PC-3 (cell line): ENCODE measurements at regions not wholly inside any gene's neighbourhood (a gene's known extent, or its start where the extent isn't known, plus 50 kb on each side); places are given as distances from the start of the nearest gene placed in this dataset.
"Not testable (repeated sequence)": the region's sequence is repeated elsewhere in the genome, so short reads cannot be mapped to it uniquely, and the experiment has no call there.

ENCODE experiments used
- ATAC-seq: fragments of 200-7000 bp; cut with Tn5 transposase; 2 replicates; pipeline ENCODE4 v1.9.1; 2020; ENCODE audit warnings: mild to moderate bottlenecking, moderate library complexity
- BruUV-seq: library from RNA; stranded (reverse); fragments of 400-500 nt; replicated peaks from 2 replicates; lab custom pipeline; 2021; lab: Mats Ljungman, UMichigan
- CTCF ChIA-PET: fragments of 300-600 bp; sonication (Branson Sonifier 250); formaldehyde crosslinking; loops from one replicate; lab custom pipeline; 2022; ENCODE audit warnings: antibody characterized with exemption; lab: Charles Lee
- POLR2A ChIA-PET: fragments of 300-600 bp; sonication (Branson Sonifier 250); formaldehyde crosslinking; loops from one replicate; lab custom pipeline; 2022; ENCODE audit warnings: antibody characterized with exemption; ENCODE audit not compliant: unreplicated experiment; lab: Charles Lee
- DNase-seq: peaks from one replicate; pipeline ENCODE4 v3.0.0-alpha.2; 2015
- H2AFZ ChIP-seq: fragments of 300-600 bp; sonication (generic); 2 replicates; pipeline ENCODE4 v1.6.0; 2016; ENCODE audit warnings: antibody characterized with exemption, low read length
- H3F3A ChIP-seq: fragments of 300-600 bp; sonication (generic); one replicate; pipeline ENCODE4 v1.6.0; 2017; ENCODE audit warnings: antibody characterized with exemption, low read length, control low read depth, mild to moderate bottlenecking; ENCODE audit not compliant: unreplicated experiment
- H3K27ac ChIP-seq: fragments of 300-600 bp; sonication (generic); 2 replicates; pipeline ENCODE4 v1.5.1; 2016; ENCODE audit warnings: mild to moderate bottlenecking, low read length
- H3K27me3 ChIP-seq: fragments of 300-600 bp; sonication (generic); 2 replicates; pipeline ENCODE4 v1.6.1; 2016; ENCODE audit warnings: low read length, mixed read lengths
- H3K36me3 ChIP-seq: fragments of 300-600 bp; sonication (generic); 2 replicates; pipeline ENCODE4 v1.6.1; 2016; ENCODE audit warnings: low read depth, mixed run types, low read length, mixed read lengths
- H3K4me1 ChIP-seq: fragments of 300-600 bp; sonication (generic); 2 replicates; pipeline ENCODE4 v1.5.1; 2016; ENCODE audit warnings: low read length; ENCODE audit not compliant: insufficient read depth
- H3K4me2 ChIP-seq: fragments of 300-600 bp; sonication (generic); 2 replicates; pipeline ENCODE4 v1.6.0; 2016; ENCODE audit warnings: low read length
- H3K4me3 ChIP-seq: fragments of 300-600 bp; sonication (generic); 2 replicates; pipeline ENCODE4 v1.5.1; 2016; ENCODE audit warnings: mild to moderate bottlenecking, low read length, mixed read lengths
- H3K79me2 ChIP-seq: fragments of 300-600 bp; sonication (generic); 2 replicates; pipeline ENCODE4 v1.6.1; 2017; ENCODE audit warnings: low read length, mixed read lengths
- H3K9ac ChIP-seq: fragments of 300-600 bp; sonication (generic); 2 replicates; pipeline ENCODE4 v1.6.0; 2016; ENCODE audit warnings: mild to moderate bottlenecking, low read length
- H3K9me2 ChIP-seq: fragments of 300-600 bp; sonication (generic); replicated peaks from 2 replicates; pipeline ENCODE4 v1.6.1; 2016; ENCODE audit warnings: mixed run types, low read length, mixed read lengths
- H3K9me3 ChIP-seq: fragments of 300-600 bp; sonication (generic); 2 replicates; pipeline ENCODE4 v1.6.1; 2016; ENCODE audit warnings: low read length, mixed read lengths
- H4K20me1 ChIP-seq: fragments of 300-600 bp; sonication (generic); 2 replicates; pipeline ENCODE4 v1.6.1; 2016; ENCODE audit warnings: low read length, mixed read lengths
- EZH2 ChIP-seq: fragments of 300-600 bp; sonication (generic); IDR thresholded peaks from one replicate; pipeline ENCODE4 v1.6.1; 2017; ENCODE audit warnings: antibody characterized with exemption, mild to moderate bottlenecking, low read length; ENCODE audit not compliant: unreplicated experiment
- EZH2phosphoT487 ChIP-seq: fragments of 300-600 bp; sonication (generic); IDR thresholded peaks from 2 replicates; pipeline ENCODE4 v1.6.1; 2018; ENCODE audit warnings: mild to moderate bottlenecking, antibody characterized with exemption, low read length, borderline replicate concordance
- intact Hi-C: fragments of 100-400 bp; cut with micrococcal nuclease; formaldehyde crosslinking; loops from 2 replicates; pipeline ENCODE4 v1.9.0; 2023
- TF ChIP-seq, protein P1 (sequence below): fragments of 300-600 bp; sonication (generic); conservative IDR thresholded peaks from 2 replicates; pipeline ENCODE4 v1.5.1; 2017; ENCODE audit warnings: antibody characterized with exemption, low read depth, mild to moderate bottlenecking, low read length

DNA sequence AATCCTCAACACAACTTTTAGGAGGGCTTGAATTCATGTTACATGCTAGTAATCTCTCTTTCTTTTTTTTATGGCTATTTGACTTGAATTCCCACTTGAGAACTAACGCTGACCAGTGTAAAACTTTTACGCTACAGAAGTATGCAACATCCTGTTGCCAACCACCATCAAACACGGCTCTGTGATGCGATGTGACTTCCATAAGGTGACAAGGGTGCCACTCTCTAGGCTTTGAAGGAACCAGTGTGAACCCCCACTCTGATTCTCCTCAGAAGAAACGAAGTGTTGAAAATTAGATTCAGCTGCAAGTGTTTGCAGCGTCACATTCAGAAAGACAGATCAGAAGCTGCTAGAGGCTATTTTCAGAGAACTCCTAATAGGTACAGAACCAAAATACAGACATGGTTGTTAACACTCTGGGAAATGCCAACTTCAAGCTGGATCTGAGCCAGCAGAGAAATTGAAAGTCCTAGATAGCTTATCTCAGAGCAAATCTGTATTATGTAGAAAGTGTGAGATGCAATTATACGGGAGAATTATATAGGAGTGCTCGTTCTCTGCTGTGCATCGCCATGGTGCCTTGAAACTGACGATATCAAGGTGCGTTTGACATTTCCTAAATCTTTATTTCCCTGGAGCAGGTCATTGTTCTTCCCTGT is 271.2 kb downstream of the LPIN1 start:
- POLR2A ChIA-PET, result no interaction called here
- Histone ChIP-seq H2AFZ (no peak overlapping the region), H4K20me1 (no peaks in the 10 kb centered on the region), H3K36me3 (peaks cover 14% of the 10 kb centered on the region; the same call in 1 of the 2 replicates), H3K27me3 (no peaks in the 10 kb centered on the region), H3F3A (no peaks in the 10 kb centered on the region), H3K4me2 (no peak overlapping the region), H3K9ac (no peak overlapping the region), H3K4me1 (no peaks in the 10 kb centered on the region), H3K79me2 (no peaks in the 10 kb centered on the region), H3K9me3 (peaks cover 20% of the 10 kb centered on the region), H3K4me3 (no peak overlapping the region), H3K9me2 (no peaks in the 10 kb centered on the region), H3K27ac (no peak overlapping the region)
- intact Hi-C loops, result no loop called here
- no TSS peak for BruUV-seq
- DNase-seq, result no peak
- no peak for TF ChIP-seq EZH2
- TF ChIP-seq, protein P1, sequence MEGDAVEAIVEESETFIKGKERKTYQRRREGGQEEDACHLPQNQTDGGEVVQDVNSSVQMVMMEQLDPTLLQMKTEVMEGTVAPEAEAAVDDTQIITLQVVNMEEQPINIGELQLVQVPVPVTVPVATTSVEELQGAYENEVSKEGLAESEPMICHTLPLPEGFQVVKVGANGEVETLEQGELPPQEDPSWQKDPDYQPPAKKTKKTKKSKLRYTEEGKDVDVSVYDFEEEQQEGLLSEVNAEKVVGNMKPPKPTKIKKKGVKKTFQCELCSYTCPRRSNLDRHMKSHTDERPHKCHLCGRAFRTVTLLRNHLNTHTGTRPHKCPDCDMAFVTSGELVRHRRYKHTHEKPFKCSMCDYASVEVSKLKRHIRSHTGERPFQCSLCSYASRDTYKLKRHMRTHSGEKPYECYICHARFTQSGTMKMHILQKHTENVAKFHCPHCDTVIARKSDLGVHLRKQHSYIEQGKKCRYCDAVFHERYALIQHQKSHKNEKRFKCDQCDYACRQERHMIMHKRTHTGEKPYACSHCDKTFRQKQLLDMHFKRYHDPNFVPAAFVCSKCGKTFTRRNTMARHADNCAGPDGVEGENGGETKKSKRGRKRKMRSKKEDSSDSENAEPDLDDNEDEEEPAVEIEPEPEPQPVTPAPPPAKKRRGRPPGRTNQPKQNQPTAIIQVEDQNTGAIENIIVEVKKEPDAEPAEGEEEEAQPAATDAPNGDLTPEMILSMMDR, result no peak
- CTCF ChIA-PET, result no interaction called here
- no peak for ATAC-seq

DNA sequence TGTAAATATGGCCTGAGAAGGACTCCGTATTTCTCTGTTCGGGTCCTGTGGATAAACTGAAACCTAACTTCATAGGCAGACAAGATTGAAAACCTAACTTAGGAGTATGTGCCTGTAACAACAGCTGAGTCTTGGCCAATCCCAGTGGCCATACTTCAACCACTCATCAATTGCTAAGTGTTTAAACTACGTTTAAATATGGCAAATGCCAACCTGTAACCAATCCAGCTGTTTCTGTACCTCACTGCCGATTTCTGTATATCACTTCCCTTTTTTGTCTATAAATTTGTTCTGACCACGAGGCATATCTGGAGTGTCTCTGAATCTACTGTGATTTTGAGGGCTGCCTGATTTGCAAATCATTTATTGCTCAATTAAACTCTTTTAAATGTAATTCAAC is 272.3 kb downstream of the LPIN1 start:
- intact Hi-C loops, H3F3A ChIP-seq, BruUV-seq, H2AFZ ChIP-seq, CTCF ChIA-PET, ATAC-seq, H3K4me2 ChIP-seq, H3K27me3 ChIP-seq, H3K4me3 ChIP-seq, H3K9me2 ChIP-seq, H3K4me1 ChIP-seq, H3K79me2 ChIP-seq, H3K27ac ChIP-seq, DNase-seq, POLR2A ChIA-PET, H3K9ac ChIP-seq, H4K20me1 ChIP-seq: not testable (repeated sequence)
- H3K36me3 ChIP-seq, result peaks cover 14% of the 10 kb centered on the region; the same call in 1 of the 2 replicates
- peaks cover 20% of the 10 kb centered on the region for H3K9me3 ChIP-seq

- POLR2A ChIA-PET, result no interaction called here
- no peaks in the 10 kb centered on the region for H3K4me1 ChIP-seq
- CTCF ChIA-PET, result no interaction called here
- peaks cover 14% of the 10 kb centered on the region; the same call in 1 of the 2 replicates for H3K36me3 ChIP-seq
- H3K79me2 ChIP-seq, result no peaks in the 10 kb centered on the region
- intact Hi-C loops, result no loop called here
- no peak overlapping the region for H3K27ac ChIP-seq
- ATAC-seq (no peak), DNase-seq (no peak)
- no peaks in the 10 kb centered on the region for H3K27me3 ChIP-seq
- H3K9ac ChIP-seq, result no peak overlapping the region
- H2AFZ ChIP-seq, result no peak overlapping the region
- H3K9me2 ChIP-seq, result no peaks in the 10 kb centered on the region
- TF ChIP-seq, protein P1, result no peak
- TF ChIP-seq EZH2 (no peak), EZH2phosphoT487 (no peak)
- BruUV-seq, result no TSS peak
- no peaks in the 10 kb centered on the region for H3F3A ChIP-seq
- peaks cover 20% of the 10 kb centered on the region for H3K9me3 ChIP-seq
- H3K4me3 ChIP-seq, result no peak overlapping the region
- no peaks in the 10 kb centered on the region for H4K20me1 ChIP-seq
- no peak overlapping the region for H3K4me2 ChIP-seq
These were observed 274.5 kb downstream of the LPIN1 start for GRCh38 chr2:12020833-12021469.

GRCh38 chr2:12024197-12024907 is 277.9 kb downstream of the LPIN1 start:
- H3K4me2 ChIP-seq, ATAC-seq, H3K9me2 ChIP-seq, BruUV-seq, H3F3A ChIP-seq, H3K9ac ChIP-seq, H3K27me3 ChIP-seq, H4K20me1 ChIP-seq, H3K79me2 ChIP-seq, H2AFZ ChIP-seq, H3K27ac ChIP-seq, POLR2A ChIA-PET, H3K4me1 ChIP-seq, intact Hi-C loops, H3K4me3 ChIP-seq: not testable (repeated sequence)
- Histone ChIP-seq H3K9me3 (peaks cover 20% of the 10 kb centered on the region), H3K36me3 (peaks cover 14% of the 10 kb centered on the region; the same call in 1 of the 2 replicates)
- peak; percentile 33 for DNase-seq
- CTCF ChIA-PET, result interaction anchor here (0.7 kb wide), 1 partner anchor 132 kb away, joined by 4 read pairs; no protein-coding TSS in a partner anchor
